ENCODE measurements at regions not wholly inside any gene's neighbourhood (a gene's known extent, or its start where the extent isn't known, plus 50 kb on each side); places are given as distances from the start of the nearest gene placed in this dataset.

DNA sequence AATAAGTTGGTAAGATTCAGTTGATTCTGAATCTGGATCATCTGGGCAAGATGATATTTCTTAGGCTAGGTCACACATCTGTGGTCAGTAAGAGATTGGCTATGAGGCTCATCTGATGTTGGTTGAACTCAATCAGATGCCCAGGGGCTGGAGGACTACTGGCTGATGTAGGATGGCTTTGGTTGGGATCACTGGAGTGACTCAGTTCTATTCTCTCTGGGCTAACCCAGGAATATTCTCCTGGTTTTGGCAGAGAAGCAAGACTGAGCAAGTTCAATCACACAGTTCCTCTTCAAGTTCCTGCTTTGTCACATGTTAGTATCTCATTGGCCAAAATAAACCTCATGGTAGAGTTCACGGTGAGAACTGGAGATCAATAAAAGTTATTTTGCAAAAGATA, 902.3 kb upstream of the SLIT2 start:
- H3K9ac ChIP-seq (ENCODE audit: low read depth, low read length, poor library complexity, severe bottlenecking): no peak overlapping the region
- no peaks in the 10 kb centered on the region for H3K36me3 ChIP-seq (ENCODE audit: insufficient read depth, low read length)

DNA sequence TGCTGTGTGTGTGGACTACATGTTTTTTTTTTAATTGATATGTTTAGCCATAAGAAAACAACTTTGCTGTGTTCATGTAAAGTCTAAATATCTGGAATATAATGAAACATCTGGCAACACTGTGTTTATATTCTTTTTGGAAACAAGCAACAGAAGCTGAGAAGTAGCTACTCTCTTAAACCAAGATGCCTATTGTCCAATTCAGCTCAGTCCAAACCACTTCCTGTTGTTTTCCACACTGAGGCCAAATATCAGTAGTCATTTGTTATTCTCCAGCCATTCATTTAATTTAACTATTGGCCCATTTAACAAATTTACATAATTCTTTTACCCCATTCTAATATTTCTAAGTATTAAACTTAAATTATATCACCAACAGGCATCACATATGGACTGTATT, 903.0 kb upstream of the SLIT2 start:
- no peaks in the 10 kb centered on the region for H3K4me1 ChIP-seq (ENCODE audit: insufficient read depth, low read length, poor library complexity, severe bottlenecking)
- H3K9me3 ChIP-seq (ENCODE audit: insufficient read depth, low read depth, low read length): no peaks in the 10 kb centered on the region
- no peaks in the 10 kb centered on the region for H4K20me1 ChIP-seq (ENCODE audit: insufficient read depth, low read length, poor library complexity, severe bottlenecking)
- no peak overlapping the region for H3K4me2 ChIP-seq (ENCODE audit: low read depth, low read length, poor library complexity, severe bottlenecking)
- H3K4me3 ChIP-seq (ENCODE audit: low read length, poor library complexity, severe bottlenecking): no peak overlapping the region
- H3K9ac ChIP-seq (ENCODE audit: low read depth, low read length, poor library complexity, severe bottlenecking): no peak overlapping the region
- no peak overlapping the region for H2AFZ ChIP-seq (ENCODE audit: low read length)
- H3K27me3 ChIP-seq (ENCODE audit: insufficient read depth, low read length, poor library complexity, severe bottlenecking): no peaks in the 10 kb centered on the region
- TF ChIP-seq, protein P1, sequence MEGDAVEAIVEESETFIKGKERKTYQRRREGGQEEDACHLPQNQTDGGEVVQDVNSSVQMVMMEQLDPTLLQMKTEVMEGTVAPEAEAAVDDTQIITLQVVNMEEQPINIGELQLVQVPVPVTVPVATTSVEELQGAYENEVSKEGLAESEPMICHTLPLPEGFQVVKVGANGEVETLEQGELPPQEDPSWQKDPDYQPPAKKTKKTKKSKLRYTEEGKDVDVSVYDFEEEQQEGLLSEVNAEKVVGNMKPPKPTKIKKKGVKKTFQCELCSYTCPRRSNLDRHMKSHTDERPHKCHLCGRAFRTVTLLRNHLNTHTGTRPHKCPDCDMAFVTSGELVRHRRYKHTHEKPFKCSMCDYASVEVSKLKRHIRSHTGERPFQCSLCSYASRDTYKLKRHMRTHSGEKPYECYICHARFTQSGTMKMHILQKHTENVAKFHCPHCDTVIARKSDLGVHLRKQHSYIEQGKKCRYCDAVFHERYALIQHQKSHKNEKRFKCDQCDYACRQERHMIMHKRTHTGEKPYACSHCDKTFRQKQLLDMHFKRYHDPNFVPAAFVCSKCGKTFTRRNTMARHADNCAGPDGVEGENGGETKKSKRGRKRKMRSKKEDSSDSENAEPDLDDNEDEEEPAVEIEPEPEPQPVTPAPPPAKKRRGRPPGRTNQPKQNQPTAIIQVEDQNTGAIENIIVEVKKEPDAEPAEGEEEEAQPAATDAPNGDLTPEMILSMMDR (conservative IDR thresholded peaks at IDR 0.05; ENCODE audit: low read length): no peak
- TF ChIP-seq EZH2phosphoT487 (IDR thresholded peaks at IDR 0.05; ENCODE audit: borderline replicate concordance): no peak
- no peaks in the 10 kb centered on the region for H3K79me2 ChIP-seq (ENCODE audit: insufficient read depth, low read length)
- H3K9me2 ChIP-seq (replicated peaks; ENCODE audit: low read depth, low read length): no peaks in the 10 kb centered on the region
- H3K36me3 ChIP-seq (ENCODE audit: insufficient read depth, low read length): no peaks in the 10 kb centered on the region
- no peaks in the 10 kb centered on the region for H3F3A ChIP-seq (ENCODE audit: low read depth)

More for the DNA sequence above, 902.3 kb upstream of the SLIT2 start:
- H3F3A ChIP-seq (ENCODE audit: low read depth): no peaks in the 10 kb centered on the region
- no peaks in the 10 kb centered on the region for H4K20me1 ChIP-seq (ENCODE audit: insufficient read depth, low read length, poor library complexity, severe bottlenecking)
- no peaks in the 10 kb centered on the region for H3K4me1 ChIP-seq (ENCODE audit: insufficient read depth, low read length, poor library complexity, severe bottlenecking)
- no peaks in the 10 kb centered on the region for H3K9me2 ChIP-seq (replicated peaks; ENCODE audit: low read depth, low read length)
- no peak overlapping the region for H3K4me3 ChIP-seq (ENCODE audit: low read length, poor library complexity, severe bottlenecking)
- TF ChIP-seq EZH2phosphoT487 (IDR thresholded peaks at IDR 0.05; ENCODE audit: borderline replicate concordance): no peak
- TF ChIP-seq, protein P1 (conservative IDR thresholded peaks at IDR 0.05; ENCODE audit: low read length): no peak
- no peak overlapping the region for H2AFZ ChIP-seq (ENCODE audit: low read length)
- H3K27me3 ChIP-seq (ENCODE audit: insufficient read depth, low read length, poor library complexity, severe bottlenecking): no peaks in the 10 kb centered on the region
- no peak overlapping the region for H3K4me2 ChIP-seq (ENCODE audit: low read depth, low read length, poor library complexity, severe bottlenecking)
- H3K9me3 ChIP-seq (ENCODE audit: insufficient read depth, low read depth, low read length): no peaks in the 10 kb centered on the region
- no peaks in the 10 kb centered on the region for H3K79me2 ChIP-seq (ENCODE audit: insufficient read depth, low read length)

DNA sequence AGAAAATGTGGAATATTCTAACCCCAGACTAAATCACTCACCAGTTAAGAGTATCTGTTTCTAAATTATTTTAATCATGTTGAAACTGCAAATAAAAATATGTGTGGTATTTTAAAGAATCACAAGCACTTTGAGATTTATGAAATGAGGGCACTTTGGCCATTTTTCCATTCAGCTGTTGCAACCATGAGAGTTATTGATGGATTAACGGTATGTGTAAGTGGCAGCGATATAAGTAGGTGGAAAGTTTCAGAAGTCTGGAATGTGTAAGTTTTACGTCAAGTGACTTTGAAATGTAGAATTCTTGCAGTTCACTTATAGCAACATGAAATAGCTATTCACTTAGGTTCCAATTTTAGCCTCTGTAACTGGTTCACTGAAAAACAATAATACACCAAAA, 905.1 kb upstream of the SLIT2 start:
- Histone ChIP-seq H3K4me2 (ENCODE audit: low read depth, low read length, poor library complexity, severe bottlenecking) (no peak overlapping the region), H3K4me3 (ENCODE audit: low read length, poor library complexity, severe bottlenecking) (no peak overlapping the region), H3K27me3 (ENCODE audit: insufficient read depth, low read length, poor library complexity, severe bottlenecking) (no peaks in the 10 kb centered on the region), H2AFZ (ENCODE audit: low read length) (no peak overlapping the region), H3K9me2 (replicated peaks; ENCODE audit: low read depth, low read length) (no peaks in the 10 kb centered on the region), H3K9ac (ENCODE audit: low read depth, low read length, poor library complexity, severe bottlenecking) (no peak overlapping the region), H3K36me3 (ENCODE audit: insufficient read depth, low read length) (no peaks in the 10 kb centered on the region), H3K79me2 (ENCODE audit: insufficient read depth, low read length) (no peaks in the 10 kb centered on the region), H3K4me1 (ENCODE audit: insufficient read depth, low read length, poor library complexity, severe bottlenecking) (no peaks in the 10 kb centered on the region), H3F3A (ENCODE audit: low read depth) (no peaks in the 10 kb centered on the region), H4K20me1 (ENCODE audit: insufficient read depth, low read length, poor library complexity, severe bottlenecking) (no peaks in the 10 kb centered on the region), H3K9me3 (ENCODE audit: insufficient read depth, low read depth, low read length) (no peaks in the 10 kb centered on the region)
- TF ChIP-seq, protein P1 (conservative IDR thresholded peaks at IDR 0.05; ENCODE audit: low read length): no peak
- no peak for TF ChIP-seq EZH2phosphoT487 (IDR thresholded peaks at IDR 0.05; ENCODE audit: borderline replicate concordance)

Measured in Loucy (cell line).